RCC 7860 (cell line): ENCODE measurements at regions not wholly inside any gene's neighbourhood (a gene's known extent, or its start where the extent isn't known, plus 50 kb on each side); places are given as distances from the start of the nearest gene placed in this dataset.

Experiments used
- DNase-seq: peaks from one replicate; pipeline ENCODE4 v3.0.0-alpha.2; 2015; ENCODE audit warnings: low spot score
- FAIRE-seq: peaks from 2 replicates; lab custom pipeline; 2012; peaks lifted over from hg19 to GRCh38; lab: Jason Lieb, UNC

GRCh38 chr18:72601944-72602343, 57.8 kb upstream of the CBLN2 start:
- FAIRE-seq (no peak), DNase-seq (no peak)

GRCh38 chr18:72601481-72601880, 57.3 kb upstream of the CBLN2 start:
- DNase-seq = no peak
- FAIRE-seq = no peak
